PC-9 (cell line): ENCODE measurements at regions not wholly inside any gene's neighbourhood (a gene's known extent, or its start where the extent isn't known, plus 50 kb on each side); places are given as distances from the start of the nearest gene placed in this dataset.

Experiments
- CTCF ChIP-seq: fragments of 200-600 bp; sonication (generic); conservative IDR thresholded peaks from 2 replicates; pipeline ENCODE4 v1.6.1; 2017; ENCODE audit warnings: mixed run types, antibody characterized with exemption, mild to moderate bottlenecking, moderate library complexity
- EZH2 ChIP-seq: fragments of 200-600 bp; sonication (generic); IDR thresholded peaks from 2 replicates; pipeline ENCODE4 v1.8.0; 2017; ENCODE audit warnings: antibody characterized with exemption, low read depth

- TF ChIP-seq CTCF (no peak), EZH2 (no peak)
Measured at GRCh38 chr13:74904556-74904955, 577.4 kb downstream of the TBC1D4 start.
